Panc1 (cell line): ENCODE measurements at regions not wholly inside any gene's neighbourhood (a gene's known extent, or its start where the extent isn't known, plus 50 kb on each side); places are given as distances from the start of the nearest gene placed in this dataset.

Experiments
- ATAC-seq: fragments of 200-7000 bp; cut with Tn5 transposase; 2 replicates; pipeline ENCODE4 v1.9.1; 2020; ENCODE audit warnings: mild to moderate bottlenecking, moderate library complexity
- BruUV-seq: library from RNA; stranded (reverse); fragments of 400-500 nt; replicated peaks from 2 replicates; lab custom pipeline; 2021; lab: Mats Ljungman, UMichigan
- CTCF ChIA-PET: fragments of 300-600 bp; sonication (Branson Sonifier 250); formaldehyde crosslinking; loops from one replicate; lab custom pipeline; 2022; ENCODE audit warnings: antibody characterized with exemption; lab: Charles Lee
- POLR2A ChIA-PET: fragments of 300-600 bp; sonication (Branson Sonifier 250); formaldehyde crosslinking; loops from one replicate; lab custom pipeline; 2022; ENCODE audit warnings: antibody characterized with exemption; lab: Charles Lee
- DNase-seq: peaks from one replicate; pipeline ENCODE4 v3.0.0-alpha.2; 2010; ENCODE audit warnings: low read depth, low spot score
- H3K27ac ChIP-seq: 2 replicates; pipeline ENCODE4 v1.5.1; 2011; ENCODE audit warnings: mild to moderate bottlenecking, low read length, inconsistent platforms
- H3K27me3 ChIP-seq: fragments of 200-500 bp; sonication (Bioruptor generic); 2 replicates; pipeline ENCODE4 v1.6.0; 2014; ENCODE audit warnings: low read length, inconsistent platforms; ENCODE audit not compliant: control insufficient read depth, insufficient read depth
- H3K36me3 ChIP-seq: fragments of 200-500 bp; sonication (Bioruptor generic); 2 replicates; pipeline ENCODE4 v1.5.1; 2014; ENCODE audit warnings: inconsistent platforms, mild to moderate bottlenecking, low read length, moderate library complexity; ENCODE audit not compliant: control insufficient read depth, insufficient read depth
- H3K4me1 ChIP-seq: 2 replicates; pipeline ENCODE4 v1.5.1; 2011; ENCODE audit warnings: inconsistent platforms, mild to moderate bottlenecking, low read length, moderate library complexity; ENCODE audit not compliant: control insufficient read depth, insufficient read depth
- H3K4me3 ChIP-seq, 2 experiments: 2 replicates each; pipeline ENCODE4 v1.5.1; 2011 to 2012; ENCODE audit warnings: low read depth in 2 of 2, low read length in 2 of 2, mild to moderate bottlenecking in 2 of 2, inconsistent platforms in 1 of 2, moderate library complexity in 1 of 2
- H3K9me3 ChIP-seq: fragments of 200-500 bp; sonication (Bioruptor generic); 2 replicates; pipeline ENCODE4 v1.5.1; 2014; ENCODE audit warnings: low read depth, mild to moderate bottlenecking, inconsistent platforms, low read length, moderate library complexity; ENCODE audit not compliant: control insufficient read depth, insufficient read depth
- POLR2AphosphoS5 ChIP-seq: IDR thresholded peaks from 2 replicates; pipeline ENCODE4 v1.6.1; 2012; ENCODE audit warnings: mild to moderate bottlenecking, low read depth, low read length, moderate library complexity
- SIN3A ChIP-seq: IDR thresholded peaks from 2 replicates; pipeline ENCODE4 v1.6.1; 2012; ENCODE audit warnings: low read depth, mild to moderate bottlenecking, low read length, moderate library complexity, borderline replicate concordance; ENCODE audit not compliant: insufficient read depth
- TCF7L2 ChIP-seq: IDR thresholded peaks from 2 replicates; pipeline ENCODE4 v1.6.1; 2011; ENCODE audit warnings: mild to moderate bottlenecking, low read depth, low read length, inconsistent platforms
- in situ Hi-C: cut with HindIII; loops from 2 replicates; pipeline ENCODE4 v1.10.0; 2016; ENCODE audit warnings: low sequenced_read_pairs, low pct_unique_long_range_greater_than_20kb
- intact Hi-C: fragments of 100-400 bp; cut with micrococcal nuclease; formaldehyde crosslinking; loops from one replicate; pipeline ENCODE4 v1.10.0; 2022; ENCODE audit not compliant: unreplicated experiment
- TF ChIP-seq, protein P1 (sequence below), 2 experiments: IDR thresholded peaks; 2 replicates each; pipeline ENCODE4 v1.6.1; 2011 to 2012; ENCODE audit warnings: low read depth in 2 of 2, control low read depth in 1 of 2, low read length in 1 of 2, mild to moderate bottlenecking in 1 of 2, moderate library complexity in 1 of 2; ENCODE audit not compliant: insufficient read depth in 1 of 2
- TF ChIP-seq, protein P2 (sequence below): fragments of 450-650 bp; IDR thresholded peaks from 2 replicates; pipeline ENCODE4 v1.5.1; 2017; ENCODE audit warnings: mild to moderate bottlenecking

DNA sequence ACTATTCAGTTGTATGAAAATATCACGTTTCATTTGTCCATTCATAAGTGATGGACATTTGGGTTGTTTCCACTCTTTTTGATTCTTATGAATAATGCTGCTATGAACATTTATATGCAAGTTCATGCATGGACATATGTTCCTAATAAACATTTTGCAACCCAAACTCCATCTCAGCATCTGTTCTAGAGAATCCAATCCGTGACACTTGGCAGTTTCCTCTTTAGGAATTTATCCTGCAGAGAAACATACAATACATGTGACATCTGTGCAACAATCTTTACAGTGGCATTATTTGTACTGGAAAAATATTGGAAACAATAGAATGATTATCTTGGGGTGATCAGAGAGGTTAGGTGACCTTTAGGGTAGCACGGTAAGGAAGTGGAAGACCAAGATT, 290.8 kb upstream of the SRRM4 start:
- H3K27ac ChIP-seq = no peak overlapping the region
- no peak for ATAC-seq
- intact Hi-C loops (no loop called here), in situ Hi-C loops (no loop called here)
- no peaks in the 10 kb centered on the region for H3K27me3 ChIP-seq
- DNase-seq = no peak
- BruUV-seq = no TSS peak
- H3K4me3 ChIP-seq = no peak overlapping the region
- CTCF ChIA-PET = no interaction called here
- H3K36me3 ChIP-seq = no peaks in the 10 kb centered on the region
- POLR2A ChIA-PET = no interaction called here
- TF ChIP-seq, protein P1, sequence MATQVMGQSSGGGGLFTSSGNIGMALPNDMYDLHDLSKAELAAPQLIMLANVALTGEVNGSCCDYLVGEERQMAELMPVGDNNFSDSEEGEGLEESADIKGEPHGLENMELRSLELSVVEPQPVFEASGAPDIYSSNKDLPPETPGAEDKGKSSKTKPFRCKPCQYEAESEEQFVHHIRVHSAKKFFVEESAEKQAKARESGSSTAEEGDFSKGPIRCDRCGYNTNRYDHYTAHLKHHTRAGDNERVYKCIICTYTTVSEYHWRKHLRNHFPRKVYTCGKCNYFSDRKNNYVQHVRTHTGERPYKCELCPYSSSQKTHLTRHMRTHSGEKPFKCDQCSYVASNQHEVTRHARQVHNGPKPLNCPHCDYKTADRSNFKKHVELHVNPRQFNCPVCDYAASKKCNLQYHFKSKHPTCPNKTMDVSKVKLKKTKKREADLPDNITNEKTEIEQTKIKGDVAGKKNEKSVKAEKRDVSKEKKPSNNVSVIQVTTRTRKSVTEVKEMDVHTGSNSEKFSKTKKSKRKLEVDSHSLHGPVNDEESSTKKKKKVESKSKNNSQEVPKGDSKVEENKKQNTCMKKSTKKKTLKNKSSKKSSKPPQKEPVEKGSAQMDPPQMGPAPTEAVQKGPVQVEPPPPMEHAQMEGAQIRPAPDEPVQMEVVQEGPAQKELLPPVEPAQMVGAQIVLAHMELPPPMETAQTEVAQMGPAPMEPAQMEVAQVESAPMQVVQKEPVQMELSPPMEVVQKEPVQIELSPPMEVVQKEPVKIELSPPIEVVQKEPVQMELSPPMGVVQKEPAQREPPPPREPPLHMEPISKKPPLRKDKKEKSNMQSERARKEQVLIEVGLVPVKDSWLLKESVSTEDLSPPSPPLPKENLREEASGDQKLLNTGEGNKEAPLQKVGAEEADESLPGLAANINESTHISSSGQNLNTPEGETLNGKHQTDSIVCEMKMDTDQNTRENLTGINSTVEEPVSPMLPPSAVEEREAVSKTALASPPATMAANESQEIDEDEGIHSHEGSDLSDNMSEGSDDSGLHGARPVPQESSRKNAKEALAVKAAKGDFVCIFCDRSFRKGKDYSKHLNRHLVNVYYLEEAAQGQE (IDR thresholded peaks at IDR 0.05; ENCODE audit: insufficient read depth in 1 of 2, low read depth in 2 of 2, low read length in 1 of 2) = no peak
- TF ChIP-seq TCF7L2 (no peak), SIN3A (no peak), POLR2AphosphoS5 (no peak)
- TF ChIP-seq, protein P2, sequence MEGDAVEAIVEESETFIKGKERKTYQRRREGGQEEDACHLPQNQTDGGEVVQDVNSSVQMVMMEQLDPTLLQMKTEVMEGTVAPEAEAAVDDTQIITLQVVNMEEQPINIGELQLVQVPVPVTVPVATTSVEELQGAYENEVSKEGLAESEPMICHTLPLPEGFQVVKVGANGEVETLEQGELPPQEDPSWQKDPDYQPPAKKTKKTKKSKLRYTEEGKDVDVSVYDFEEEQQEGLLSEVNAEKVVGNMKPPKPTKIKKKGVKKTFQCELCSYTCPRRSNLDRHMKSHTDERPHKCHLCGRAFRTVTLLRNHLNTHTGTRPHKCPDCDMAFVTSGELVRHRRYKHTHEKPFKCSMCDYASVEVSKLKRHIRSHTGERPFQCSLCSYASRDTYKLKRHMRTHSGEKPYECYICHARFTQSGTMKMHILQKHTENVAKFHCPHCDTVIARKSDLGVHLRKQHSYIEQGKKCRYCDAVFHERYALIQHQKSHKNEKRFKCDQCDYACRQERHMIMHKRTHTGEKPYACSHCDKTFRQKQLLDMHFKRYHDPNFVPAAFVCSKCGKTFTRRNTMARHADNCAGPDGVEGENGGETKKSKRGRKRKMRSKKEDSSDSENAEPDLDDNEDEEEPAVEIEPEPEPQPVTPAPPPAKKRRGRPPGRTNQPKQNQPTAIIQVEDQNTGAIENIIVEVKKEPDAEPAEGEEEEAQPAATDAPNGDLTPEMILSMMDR = no peak
- H3K4me1 ChIP-seq = no peaks in the 10 kb centered on the region
- no peaks in the 10 kb centered on the region for H3K9me3 ChIP-seq

DNA sequence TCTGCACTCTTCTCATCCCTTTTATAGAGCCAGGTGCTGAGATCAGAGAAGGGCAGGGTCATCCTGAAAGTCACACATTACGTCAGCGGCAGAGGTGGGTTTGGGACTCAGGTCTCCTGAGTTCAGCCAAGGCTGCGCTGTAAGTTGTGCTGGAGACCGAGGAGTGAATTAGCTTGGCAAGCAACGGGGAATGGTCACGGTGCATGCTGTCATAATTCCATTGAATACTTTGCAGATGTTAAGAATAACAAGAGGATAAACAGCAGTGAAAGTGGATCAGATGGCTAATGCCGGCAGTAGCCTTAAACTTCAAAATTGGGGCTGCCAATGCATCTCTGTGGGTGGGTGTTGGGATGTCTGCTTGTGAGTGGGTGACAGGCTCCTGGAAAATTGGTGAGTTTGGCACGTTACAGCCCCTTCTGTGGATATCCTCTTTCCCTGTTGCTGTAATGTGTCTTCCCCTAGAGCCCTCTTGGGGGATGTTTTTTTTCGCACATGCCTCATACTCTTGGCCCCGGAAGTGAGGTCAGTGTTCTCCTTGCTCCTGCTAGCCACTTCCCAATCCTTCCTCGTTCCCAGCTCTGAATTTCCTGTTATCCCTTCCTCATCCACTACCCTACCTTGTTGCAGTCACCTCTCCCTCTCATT, 287.1 kb upstream of the SRRM4 start:
- Histone ChIP-seq H3K4me3 (no peak overlapping the region), H3K27me3 (no peaks in the 10 kb centered on the region), H3K4me1 (no peaks in the 10 kb centered on the region), H3K36me3 (no peaks in the 10 kb centered on the region), H3K9me3 (no peaks in the 10 kb centered on the region), H3K27ac (no peak overlapping the region)
- POLR2A ChIA-PET = no interaction called here
- TF ChIP-seq SIN3A (no peak), POLR2AphosphoS5 (no peak), TCF7L2 (no peak)
- TF ChIP-seq, protein P1 (IDR thresholded peaks at IDR 0.05; ENCODE audit: insufficient read depth in 1 of 2, low read depth in 2 of 2, low read length in 1 of 2) = no peak
- TF ChIP-seq, protein P2 = no peak
- no peak for DNase-seq
- no peak for ATAC-seq
- intact Hi-C loops (no loop called here), in situ Hi-C loops (no loop called here)
- CTCF ChIA-PET = no interaction called here
- no TSS peak for BruUV-seq
